Panc1 (cell line): ENCODE measurements at regions not wholly inside any gene's neighbourhood (a gene's known extent, or its start where the extent isn't known, plus 50 kb on each side); places are given as distances from the start of the nearest gene placed in this dataset.

Experiments used
- ATAC-seq: fragments of 200-7000 bp; cut with Tn5 transposase; 2 replicates; pipeline ENCODE4 v1.9.1; 2020; ENCODE audit warnings: mild to moderate bottlenecking, moderate library complexity
- BruUV-seq: library from RNA; stranded (reverse); fragments of 400-500 nt; replicated peaks from 2 replicates; lab custom pipeline; 2021; lab: Mats Ljungman, UMichigan
- CTCF ChIA-PET: fragments of 300-600 bp; sonication (Branson Sonifier 250); formaldehyde crosslinking; loops from one replicate; lab custom pipeline; 2022; ENCODE audit warnings: antibody characterized with exemption; lab: Charles Lee
- POLR2A ChIA-PET: fragments of 300-600 bp; sonication (Branson Sonifier 250); formaldehyde crosslinking; loops from one replicate; lab custom pipeline; 2022; ENCODE audit warnings: antibody characterized with exemption; lab: Charles Lee
- DNase-seq: peaks from one replicate; pipeline ENCODE4 v3.0.0-alpha.2; 2010; ENCODE audit warnings: low read depth, low spot score
- H3K27ac ChIP-seq: 2 replicates; pipeline ENCODE4 v1.5.1; 2011; ENCODE audit warnings: mild to moderate bottlenecking, low read length, inconsistent platforms
- H3K27me3 ChIP-seq: fragments of 200-500 bp; sonication (Bioruptor generic); 2 replicates; pipeline ENCODE4 v1.6.0; 2014; ENCODE audit warnings: low read length, inconsistent platforms; ENCODE audit not compliant: control insufficient read depth, insufficient read depth
- H3K36me3 ChIP-seq: fragments of 200-500 bp; sonication (Bioruptor generic); 2 replicates; pipeline ENCODE4 v1.5.1; 2014; ENCODE audit warnings: inconsistent platforms, mild to moderate bottlenecking, low read length, moderate library complexity; ENCODE audit not compliant: control insufficient read depth, insufficient read depth
- H3K4me1 ChIP-seq: 2 replicates; pipeline ENCODE4 v1.5.1; 2011; ENCODE audit warnings: inconsistent platforms, mild to moderate bottlenecking, low read length, moderate library complexity; ENCODE audit not compliant: control insufficient read depth, insufficient read depth
- H3K4me3 ChIP-seq, 2 experiments: 2 replicates each; pipeline ENCODE4 v1.5.1; 2011 to 2012; ENCODE audit warnings: low read depth in 2 of 2, low read length in 2 of 2, mild to moderate bottlenecking in 2 of 2, inconsistent platforms in 1 of 2, moderate library complexity in 1 of 2
- H3K9me3 ChIP-seq: fragments of 200-500 bp; sonication (Bioruptor generic); 2 replicates; pipeline ENCODE4 v1.5.1; 2014; ENCODE audit warnings: low read depth, mild to moderate bottlenecking, inconsistent platforms, low read length, moderate library complexity; ENCODE audit not compliant: control insufficient read depth, insufficient read depth
- POLR2AphosphoS5 ChIP-seq: IDR thresholded peaks from 2 replicates; pipeline ENCODE4 v1.6.1; 2012; ENCODE audit warnings: mild to moderate bottlenecking, low read depth, low read length, moderate library complexity
- SIN3A ChIP-seq: IDR thresholded peaks from 2 replicates; pipeline ENCODE4 v1.6.1; 2012; ENCODE audit warnings: low read depth, mild to moderate bottlenecking, low read length, moderate library complexity, borderline replicate concordance; ENCODE audit not compliant: insufficient read depth
- TCF7L2 ChIP-seq: IDR thresholded peaks from 2 replicates; pipeline ENCODE4 v1.6.1; 2011; ENCODE audit warnings: mild to moderate bottlenecking, low read depth, low read length, inconsistent platforms
- in situ Hi-C: cut with HindIII; loops from 2 replicates; pipeline ENCODE4 v1.10.0; 2016; ENCODE audit warnings: low sequenced_read_pairs, low pct_unique_long_range_greater_than_20kb
- intact Hi-C: fragments of 100-400 bp; cut with micrococcal nuclease; formaldehyde crosslinking; loops from one replicate; pipeline ENCODE4 v1.10.0; 2022; ENCODE audit not compliant: unreplicated experiment
- TF ChIP-seq, protein P1 (sequence below), 2 experiments: IDR thresholded peaks; 2 replicates each; pipeline ENCODE4 v1.6.1; 2011 to 2012; ENCODE audit warnings: low read depth in 2 of 2, control low read depth in 1 of 2, low read length in 1 of 2, mild to moderate bottlenecking in 1 of 2, moderate library complexity in 1 of 2; ENCODE audit not compliant: insufficient read depth in 1 of 2
- TF ChIP-seq, protein P2 (sequence below): fragments of 450-650 bp; IDR thresholded peaks from 2 replicates; pipeline ENCODE4 v1.5.1; 2017; ENCODE audit warnings: mild to moderate bottlenecking

DNA sequence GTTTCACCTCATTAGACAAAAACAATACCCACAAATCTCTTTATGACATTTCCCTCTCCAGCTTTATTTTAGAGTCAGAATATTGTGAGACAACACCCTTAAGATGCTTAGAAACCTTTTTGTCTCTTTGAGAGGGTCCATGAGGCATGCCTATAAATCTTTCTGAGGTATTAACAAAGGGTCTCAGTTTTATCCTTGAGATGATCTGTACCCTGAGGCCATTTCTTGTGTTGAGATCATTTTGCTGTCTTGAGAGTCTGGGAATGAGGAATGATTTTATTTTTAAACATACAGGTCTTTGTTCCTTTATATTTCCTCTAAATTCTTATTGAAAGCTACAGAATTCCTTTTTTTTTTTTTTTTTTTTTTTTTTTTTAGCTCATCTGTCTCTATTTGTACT is 179.7 kb upstream of the HS3ST4 start:
- ChIA-PET POLR2A (no interaction called here), CTCF (no interaction called here)
- Histone ChIP-seq H3K27me3 (peaks cover 4% of the 10 kb centered on the region; the same call in 1 of the 2 replicates), H3K4me3 (no peak overlapping the region), H3K27ac (no peak overlapping the region), H3K9me3 (no peaks in the 10 kb centered on the region), H3K4me1 (no peaks in the 10 kb centered on the region), H3K36me3 (no peaks in the 10 kb centered on the region)
- ATAC-seq (no peak), DNase-seq (no peak)
- no peak for TF ChIP-seq TCF7L2
- TF ChIP-seq, protein P1, sequence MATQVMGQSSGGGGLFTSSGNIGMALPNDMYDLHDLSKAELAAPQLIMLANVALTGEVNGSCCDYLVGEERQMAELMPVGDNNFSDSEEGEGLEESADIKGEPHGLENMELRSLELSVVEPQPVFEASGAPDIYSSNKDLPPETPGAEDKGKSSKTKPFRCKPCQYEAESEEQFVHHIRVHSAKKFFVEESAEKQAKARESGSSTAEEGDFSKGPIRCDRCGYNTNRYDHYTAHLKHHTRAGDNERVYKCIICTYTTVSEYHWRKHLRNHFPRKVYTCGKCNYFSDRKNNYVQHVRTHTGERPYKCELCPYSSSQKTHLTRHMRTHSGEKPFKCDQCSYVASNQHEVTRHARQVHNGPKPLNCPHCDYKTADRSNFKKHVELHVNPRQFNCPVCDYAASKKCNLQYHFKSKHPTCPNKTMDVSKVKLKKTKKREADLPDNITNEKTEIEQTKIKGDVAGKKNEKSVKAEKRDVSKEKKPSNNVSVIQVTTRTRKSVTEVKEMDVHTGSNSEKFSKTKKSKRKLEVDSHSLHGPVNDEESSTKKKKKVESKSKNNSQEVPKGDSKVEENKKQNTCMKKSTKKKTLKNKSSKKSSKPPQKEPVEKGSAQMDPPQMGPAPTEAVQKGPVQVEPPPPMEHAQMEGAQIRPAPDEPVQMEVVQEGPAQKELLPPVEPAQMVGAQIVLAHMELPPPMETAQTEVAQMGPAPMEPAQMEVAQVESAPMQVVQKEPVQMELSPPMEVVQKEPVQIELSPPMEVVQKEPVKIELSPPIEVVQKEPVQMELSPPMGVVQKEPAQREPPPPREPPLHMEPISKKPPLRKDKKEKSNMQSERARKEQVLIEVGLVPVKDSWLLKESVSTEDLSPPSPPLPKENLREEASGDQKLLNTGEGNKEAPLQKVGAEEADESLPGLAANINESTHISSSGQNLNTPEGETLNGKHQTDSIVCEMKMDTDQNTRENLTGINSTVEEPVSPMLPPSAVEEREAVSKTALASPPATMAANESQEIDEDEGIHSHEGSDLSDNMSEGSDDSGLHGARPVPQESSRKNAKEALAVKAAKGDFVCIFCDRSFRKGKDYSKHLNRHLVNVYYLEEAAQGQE (IDR thresholded peaks at IDR 0.05; ENCODE audit: insufficient read depth in 1 of 2, low read depth in 2 of 2, low read length in 1 of 2) = no peak
- TF ChIP-seq POLR2AphosphoS5 = no peak
- TF ChIP-seq SIN3A = no peak
- TF ChIP-seq, protein P2, sequence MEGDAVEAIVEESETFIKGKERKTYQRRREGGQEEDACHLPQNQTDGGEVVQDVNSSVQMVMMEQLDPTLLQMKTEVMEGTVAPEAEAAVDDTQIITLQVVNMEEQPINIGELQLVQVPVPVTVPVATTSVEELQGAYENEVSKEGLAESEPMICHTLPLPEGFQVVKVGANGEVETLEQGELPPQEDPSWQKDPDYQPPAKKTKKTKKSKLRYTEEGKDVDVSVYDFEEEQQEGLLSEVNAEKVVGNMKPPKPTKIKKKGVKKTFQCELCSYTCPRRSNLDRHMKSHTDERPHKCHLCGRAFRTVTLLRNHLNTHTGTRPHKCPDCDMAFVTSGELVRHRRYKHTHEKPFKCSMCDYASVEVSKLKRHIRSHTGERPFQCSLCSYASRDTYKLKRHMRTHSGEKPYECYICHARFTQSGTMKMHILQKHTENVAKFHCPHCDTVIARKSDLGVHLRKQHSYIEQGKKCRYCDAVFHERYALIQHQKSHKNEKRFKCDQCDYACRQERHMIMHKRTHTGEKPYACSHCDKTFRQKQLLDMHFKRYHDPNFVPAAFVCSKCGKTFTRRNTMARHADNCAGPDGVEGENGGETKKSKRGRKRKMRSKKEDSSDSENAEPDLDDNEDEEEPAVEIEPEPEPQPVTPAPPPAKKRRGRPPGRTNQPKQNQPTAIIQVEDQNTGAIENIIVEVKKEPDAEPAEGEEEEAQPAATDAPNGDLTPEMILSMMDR = no peak
- intact Hi-C loops = no loop called here
- in situ Hi-C loops = no loop called here
- BruUV-seq = no TSS peak

DNA sequence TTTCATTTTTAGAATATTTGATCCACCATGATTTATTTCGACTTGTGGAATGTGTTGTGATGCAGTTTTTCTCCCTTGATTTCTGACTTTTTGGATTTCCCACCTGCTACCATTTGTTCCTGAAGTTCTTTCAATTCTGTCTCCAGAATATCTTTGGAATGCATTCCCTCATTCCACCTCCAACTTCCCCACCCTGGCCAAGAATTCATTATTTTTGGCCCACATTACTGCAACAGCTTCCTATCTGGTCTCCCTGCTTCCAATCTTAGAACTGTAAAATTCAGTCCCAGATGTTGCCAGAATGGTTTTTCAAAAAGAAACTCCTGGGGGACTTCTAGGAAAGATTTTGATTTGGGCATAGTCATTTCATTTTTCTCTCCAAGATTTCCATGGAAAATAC is 182.3 kb upstream of the HS3ST4 start:
- no peak overlapping the region for H3K27ac ChIP-seq
- ATAC-seq = no peak
- POLR2A ChIA-PET = no interaction called here
- no peaks in the 10 kb centered on the region for H3K36me3 ChIP-seq
- in situ Hi-C loops = no loop called here
- intact Hi-C loops = no loop called here
- no peaks in the 10 kb centered on the region for H3K9me3 ChIP-seq
- CTCF ChIA-PET = no interaction called here
- no peak for DNase-seq
- no TSS peak for BruUV-seq
- 0 out of 2 replicates have a peak, but pooled peaks cover 2% of the 10 kb centered on the region for H3K27me3 ChIP-seq
- TF ChIP-seq, protein P1 (IDR thresholded peaks at IDR 0.05; ENCODE audit: insufficient read depth in 1 of 2, low read depth in 2 of 2, low read length in 1 of 2) = no peak
- no peak for TF ChIP-seq SIN3A
- TF ChIP-seq, protein P2 = no peak
- no peak for TF ChIP-seq POLR2AphosphoS5
- TF ChIP-seq TCF7L2 = no peak
- H3K4me1 ChIP-seq = no peaks in the 10 kb centered on the region
- no peak overlapping the region for H3K4me3 ChIP-seq
